SH-SY5Y (cell line): ENCODE measurements at regions not wholly inside any gene's neighbourhood (a gene's known extent, or its start where the extent isn't known, plus 50 kb on each side); places are given as distances from the start of the nearest gene placed in this dataset.

ENCODE experiments used
- GATA2 ChIP-seq: IDR thresholded peaks from 2 replicates; pipeline ENCODE4 v1.6.1; 2011; ENCODE audit warnings: mild to moderate bottlenecking, low read depth, low read length
- GATA3 ChIP-seq: IDR thresholded peaks from 2 replicates; pipeline ENCODE4 v1.6.1; 2011; ENCODE audit warnings: low read depth, mild to moderate bottlenecking, low read length, moderate library complexity

DNA sequence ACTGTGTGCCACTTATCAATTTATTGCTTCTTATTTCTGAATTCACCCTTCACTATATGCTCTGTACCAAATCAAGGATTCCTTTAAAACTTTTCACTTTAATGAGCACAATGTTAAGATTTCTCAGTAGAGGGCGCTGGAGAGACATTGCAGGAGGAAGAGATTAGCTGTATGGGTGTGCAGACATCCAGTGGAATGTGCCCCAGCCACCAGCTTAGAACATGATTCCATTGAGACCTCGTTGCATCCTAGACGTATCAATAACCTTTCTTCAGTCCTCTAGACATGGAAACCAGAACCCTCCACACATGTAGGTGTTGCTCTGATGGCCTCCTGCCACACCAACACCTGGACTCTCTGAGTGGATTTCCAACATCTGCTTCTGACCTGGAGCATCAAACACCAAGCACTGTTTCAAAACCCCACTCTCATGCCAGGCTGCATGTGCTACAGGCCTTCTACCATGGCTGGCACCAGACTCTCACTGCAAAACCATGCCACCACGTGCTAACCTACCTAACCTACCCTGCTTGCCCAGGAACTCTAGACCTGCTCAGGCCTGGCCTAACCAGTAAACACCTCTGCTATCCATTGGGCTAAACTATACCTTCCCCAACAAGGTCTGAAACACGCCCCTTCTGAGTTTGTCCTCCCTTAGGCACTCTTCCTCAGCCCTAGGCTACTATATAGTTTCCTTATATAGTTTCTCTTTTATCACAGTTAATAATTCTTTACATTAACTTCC is 633.2 kb upstream of the PKDCC start:
- no peak for TF ChIP-seq GATA2
- no peak for TF ChIP-seq GATA3
